SK-N-SH treated with all-trans-retinoic acid at 6 μM for 48 hours (cell line): ENCODE measurements at regions not wholly inside any gene's neighbourhood (a gene's known extent, or its start where the extent isn't known, plus 50 kb on each side); places are given as distances from the start of the nearest gene placed in this dataset.

ENCODE experiments used
- ARNTL ChIP-seq: fragments of 450-650 bp; formaldehyde crosslinking; IDR thresholded peaks from 2 replicates; pipeline ENCODE4 v1.5.0; 2020; ENCODE audit warnings: low read depth, mild to moderate bottlenecking, moderate library complexity, borderline replicate concordance
- CREB5 ChIP-seq: fragments of 250-450 bp; sonication (Bioruptor Pico); IDR thresholded peaks from 2 replicates; pipeline ENCODE4 v1.5.1; 2020; ENCODE audit warnings: low read depth, mild to moderate bottlenecking, moderate library complexity
- CSDC2 ChIP-seq: fragments of 250-450 bp; sonication (Bioruptor Pico); IDR thresholded peaks from 2 replicates; pipeline ENCODE4 v1.5.0; 2020; ENCODE audit warnings: mild to moderate bottlenecking, moderate library complexity
- CSRNP3 ChIP-seq: fragments of 250-450 bp; sonication (Bioruptor Pico); IDR thresholded peaks from 2 replicates; pipeline ENCODE4 v1.5.1; 2021; ENCODE audit warnings: mild to moderate bottlenecking, moderate library complexity
- ISL1 ChIP-seq: fragments of 250-450 bp; sonication (Bioruptor Pico); IDR thresholded peaks from 2 replicates; pipeline ENCODE4 v2.1.2; 2022; ENCODE audit warnings: mild to moderate bottlenecking, moderate library complexity
- OSR1 ChIP-seq: fragments of 250-450 bp; sonication (Bioruptor Pico); IDR thresholded peaks from 2 replicates; pipeline ENCODE4 v1.8.0; 2022; ENCODE audit warnings: moderate library complexity, mild to moderate bottlenecking, inconsistent platforms
- PATZ1 ChIP-seq: fragments of 250-450 bp; sonication (Bioruptor Pico); IDR thresholded peaks from 2 replicates; pipeline ENCODE4 v1.8.0; 2020; ENCODE audit warnings: mild to moderate bottlenecking, moderate library complexity, borderline replicate concordance
- POU6F1 ChIP-seq: fragments of 250-450 bp; sonication (Bioruptor Pico); IDR thresholded peaks from 2 replicates; pipeline ENCODE4 v1.8.0; 2021; ENCODE audit warnings: low read depth, mild to moderate bottlenecking, moderate library complexity, borderline replicate concordance
- RARB ChIP-seq: fragments of 250-450 bp; sonication (Bioruptor Pico); IDR thresholded peaks from 2 replicates; pipeline ENCODE4 v1.8.0; 2021; ENCODE audit warnings: mild to moderate bottlenecking, moderate library complexity
- SNAI2 ChIP-seq: fragments of 250-450 bp; sonication (Bioruptor Pico); IDR thresholded peaks from 2 replicates; pipeline ENCODE4 v1.5.0; 2020; ENCODE audit warnings: mild to moderate bottlenecking, moderate library complexity
- TOX ChIP-seq: fragments of 250-450 bp; sonication (Bioruptor Pico); IDR thresholded peaks from 2 replicates; pipeline ENCODE4 v1.8.0; 2021; ENCODE audit warnings: mild to moderate bottlenecking, moderate library complexity, borderline replicate concordance
- TSHZ2 ChIP-seq: fragments of 250-450 bp; sonication (Bioruptor Pico); IDR thresholded peaks from 2 replicates; pipeline ENCODE4 v1.5.0; 2020; ENCODE audit warnings: mild to moderate bottlenecking, moderate library complexity
- ZFP3 ChIP-seq: fragments of 250-450 bp; sonication (Bioruptor Pico); IDR thresholded peaks from 2 replicates; pipeline ENCODE4 v1.5.0; 2020; ENCODE audit warnings: mild to moderate bottlenecking, moderate library complexity
- ZNF8 ChIP-seq: fragments of 450-650 bp; formaldehyde crosslinking; IDR thresholded peaks from 2 replicates; pipeline ENCODE4 v1.5.0; 2020; ENCODE audit warnings: mild to moderate bottlenecking, moderate library complexity

GRCh38 chr1:228863776-228864175, 128.5 kb downstream of the RHOU start:
- TF ChIP-seq TSHZ2 (CRISPR knock-in tag) (no peak), TOX (CRISPR knock-in tag) (no peak), CSRNP3 (CRISPR knock-in tag) (no peak), SNAI2 (CRISPR knock-in tag) (no peak), POU6F1 (no peak), CREB5 (CRISPR knock-in tag) (no peak), PATZ1 (no peak), CSDC2 (CRISPR knock-in tag) (no peak), ISL1 (CRISPR knock-in tag) (no peak), RARB (CRISPR knock-in tag) (no peak), ARNTL (CRISPR knock-in tag) (no peak), ZFP3 (CRISPR knock-in tag) (no peak), ZNF8 (no peak), OSR1 (CRISPR knock-in tag) (no peak)
